ENCODE measurements at regions not wholly inside any gene's neighbourhood (a gene's known extent, or its start where the extent isn't known, plus 50 kb on each side); places are given as distances from the start of the nearest gene placed in this dataset.

GRCh38 chr1:217181176-217181746 lies 449.6 kb downstream of the GPATCH2 start:
- 100% methylated on average over 1 of the region's 3 CpGs for WGBS
- 0 out of 2 replicates have a peak, but pooled peaks cover under 1% of the 10 kb centered on the region for H3K9me3 ChIP-seq (ENCODE audit: insufficient read depth, low read depth, low read length)
- no peaks in the 10 kb centered on the region for H3K4me1 ChIP-seq (ENCODE audit: insufficient read depth, low read length)
- no peaks in the 10 kb centered on the region for H3K27me3 ChIP-seq (ENCODE audit: insufficient read depth, low read length)
- H3K36me3 ChIP-seq (ENCODE audit: insufficient read depth, low read length) = no peaks in the 10 kb centered on the region
- no peak overlapping the region for H3K27ac ChIP-seq (ENCODE audit: low read depth, low read length)
- no peak overlapping the region for H3K4me3 ChIP-seq (ENCODE audit: low read length)
- no peak overlapping the region for H3K9ac ChIP-seq (ENCODE audit: low read depth, low read length)

GRCh38 chr1:217180443-217180842 lies 450.4 kb downstream of the GPATCH2 start:
- Histone ChIP-seq H3K4me3 (ENCODE audit: low read length) (no peak overlapping the region), H3K9me3 (ENCODE audit: insufficient read depth, low read depth, low read length) (no peaks in the 10 kb centered on the region), H3K9ac (ENCODE audit: low read depth, low read length) (no peak overlapping the region), H3K27ac (ENCODE audit: low read depth, low read length) (no peak overlapping the region), H3K36me3 (ENCODE audit: insufficient read depth, low read length) (no peaks in the 10 kb centered on the region), H3K27me3 (ENCODE audit: insufficient read depth, low read length) (no peaks in the 10 kb centered on the region), H3K4me1 (ENCODE audit: insufficient read depth, low read length) (no peaks in the 10 kb centered on the region)
- 94% methylated on average over 4 of the region's 4 CpGs for WGBS

GRCh38 chr1:217164403-217164802 lies 441.2 kb upstream of the ESRRG start:
- 89% methylated on average over 3 of the region's 4 CpGs for WGBS
- no peak overlapping the region for H3K9ac ChIP-seq (ENCODE audit: low read depth, low read length)
- no peak overlapping the region for H3K4me3 ChIP-seq (ENCODE audit: low read length)
- H3K36me3 ChIP-seq (ENCODE audit: insufficient read depth, low read length) = no peaks in the 10 kb centered on the region
- H3K9me3 ChIP-seq (ENCODE audit: insufficient read depth, low read depth, low read length) = no peaks in the 10 kb centered on the region
- no peaks in the 10 kb centered on the region for H3K4me1 ChIP-seq (ENCODE audit: insufficient read depth, low read length)
- H3K27me3 ChIP-seq (ENCODE audit: insufficient read depth, low read length) = no peaks in the 10 kb centered on the region
- H3K27ac ChIP-seq (ENCODE audit: low read depth, low read length) = no peak overlapping the region

GRCh38 chr1:217153361-217153760 lies 430.1 kb upstream of the ESRRG start:
- H3K9me3 ChIP-seq (ENCODE audit: insufficient read depth, low read depth, low read length) = peaks cover 8% of the 10 kb centered on the region
- WGBS = 91% methylated on average over 4 of the region's 4 CpGs
- H3K4me1 ChIP-seq (ENCODE audit: insufficient read depth, low read length) = no peaks in the 10 kb centered on the region
- H3K27ac ChIP-seq (ENCODE audit: low read depth, low read length) = no peak overlapping the region
- no peaks in the 10 kb centered on the region for H3K27me3 ChIP-seq (ENCODE audit: insufficient read depth, low read length)
- no peak overlapping the region for H3K9ac ChIP-seq (ENCODE audit: low read depth, low read length)
- no peak overlapping the region for H3K4me3 ChIP-seq (ENCODE audit: low read length)
- no peaks in the 10 kb centered on the region for H3K36me3 ChIP-seq (ENCODE audit: insufficient read depth, low read length)

GRCh38 chr1:217150366-217150765 lies 427.1 kb upstream of the ESRRG start:
- Histone ChIP-seq H3K27me3 (ENCODE audit: insufficient read depth, low read length) (no peaks in the 10 kb centered on the region), H3K36me3 (ENCODE audit: insufficient read depth, low read length) (no peaks in the 10 kb centered on the region), H3K4me1 (ENCODE audit: insufficient read depth, low read length) (no peaks in the 10 kb centered on the region), H3K9ac (ENCODE audit: low read depth, low read length) (no peak overlapping the region), H3K9me3 (ENCODE audit: insufficient read depth, low read depth, low read length) (peaks cover 13% of the 10 kb centered on the region), H3K4me3 (ENCODE audit: low read length) (no peak overlapping the region), H3K27ac (ENCODE audit: low read depth, low read length) (no peak overlapping the region)

GRCh38 chr1:217149791-217150190 lies 426.6 kb upstream of the ESRRG start:
- Histone ChIP-seq H3K36me3 (ENCODE audit: insufficient read depth, low read length) (no peaks in the 10 kb centered on the region), H3K27ac (ENCODE audit: low read depth, low read length) (no peak overlapping the region), H3K27me3 (ENCODE audit: insufficient read depth, low read length) (no peaks in the 10 kb centered on the region), H3K4me3 (ENCODE audit: low read length) (no peak overlapping the region), H3K9me3 (ENCODE audit: insufficient read depth, low read depth, low read length) (peaks cover 13% of the 10 kb centered on the region), H3K4me1 (ENCODE audit: insufficient read depth, low read length) (no peaks in the 10 kb centered on the region), H3K9ac (ENCODE audit: low read depth, low read length) (no peak overlapping the region)
- WGBS = 96% methylated on average over 1 of the region's 2 CpGs

GRCh38 chr1:217141711-217142110 lies 418.5 kb upstream of the ESRRG start:
- Histone ChIP-seq H3K27me3 (ENCODE audit: insufficient read depth, low read length) (peaks cover 64% of the 10 kb centered on the region), H3K9me3 (ENCODE audit: insufficient read depth, low read depth, low read length) (no peaks in the 10 kb centered on the region), H3K4me3 (ENCODE audit: low read length) (no peak overlapping the region), H3K27ac (ENCODE audit: low read depth, low read length) (no peak overlapping the region), H3K9ac (ENCODE audit: low read depth, low read length) (no peak overlapping the region), H3K4me1 (ENCODE audit: insufficient read depth, low read length) (peaks cover 31% of the 10 kb centered on the region), H3K36me3 (ENCODE audit: insufficient read depth, low read length) (no peaks in the 10 kb centered on the region)
- 79% methylated on average over 1 of the region's 2 CpGs for WGBS

GRCh38 chr1:217140041-217140901 lies 417.0 kb upstream of the ESRRG start:
- H3K27me3 ChIP-seq (ENCODE audit: insufficient read depth, low read length) = peaks cover 78% of the 10 kb centered on the region
- WGBS = 2% methylated on average over 29 of the region's 30 CpGs
- no peaks in the 10 kb centered on the region for H3K9me3 ChIP-seq (ENCODE audit: insufficient read depth, low read depth, low read length)
- peak overlapping the region; percentile 51 for H3K4me3 ChIP-seq (ENCODE audit: low read length)
- H3K9ac ChIP-seq (ENCODE audit: low read depth, low read length) = peak overlapping the region; percentile 36; the same call in 1 of the 2 replicates
- peaks cover 31% of the 10 kb centered on the region for H3K4me1 ChIP-seq (ENCODE audit: insufficient read depth, low read length)
- H3K27ac ChIP-seq (ENCODE audit: low read depth, low read length) = no peak overlapping the region
- H3K36me3 ChIP-seq (ENCODE audit: insufficient read depth, low read length) = no peaks in the 10 kb centered on the region

GRCh38 chr1:217139513-217139912 lies 416.3 kb upstream of the ESRRG start:
- Histone ChIP-seq H3K4me3 (ENCODE audit: low read length) (peak overlapping the region; percentile 51), H3K9ac (ENCODE audit: low read depth, low read length) (no peak overlapping the region), H3K27ac (ENCODE audit: low read depth, low read length) (no peak overlapping the region), H3K9me3 (ENCODE audit: insufficient read depth, low read depth, low read length) (no peaks in the 10 kb centered on the region), H3K27me3 (ENCODE audit: insufficient read depth, low read length) (peaks cover 86% of the 10 kb centered on the region), H3K36me3 (ENCODE audit: insufficient read depth, low read length) (no peaks in the 10 kb centered on the region), H3K4me1 (ENCODE audit: insufficient read depth, low read length) (peaks cover 31% of the 10 kb centered on the region)
- WGBS = 2% methylated on average over 25 of the region's 29 CpGs

- Histone ChIP-seq H3K36me3 (ENCODE audit: insufficient read depth, low read length) (no peaks in the 10 kb centered on the region), H3K9ac (ENCODE audit: low read depth, low read length) (no peak overlapping the region), H3K4me1 (ENCODE audit: insufficient read depth, low read length) (peaks cover 31% of the 10 kb centered on the region), H3K27me3 (ENCODE audit: insufficient read depth, low read length) (peaks cover 92% of the 10 kb centered on the region), H3K27ac (ENCODE audit: low read depth, low read length) (no peak overlapping the region), H3K4me3 (ENCODE audit: low read length) (peak overlapping the region; percentile 51), H3K9me3 (ENCODE audit: insufficient read depth, low read depth, low read length) (no peaks in the 10 kb centered on the region)
- 5% methylated on average over 11 of the region's 12 CpGs for WGBS
Measured at GRCh38 chr1:217138799-217139466, 415.7 kb upstream of the ESRRG start.

GRCh38 chr1:217138173-217138765 lies 415.0 kb upstream of the ESRRG start:
- H3K27me3 ChIP-seq (ENCODE audit: insufficient read depth, low read length) = peaks cover 98% of the 10 kb centered on the region
- H3K36me3 ChIP-seq (ENCODE audit: insufficient read depth, low read length) = no peaks in the 10 kb centered on the region
- 2% methylated on average over 29 of the region's 29 CpGs for WGBS
- H3K4me1 ChIP-seq (ENCODE audit: insufficient read depth, low read length) = peaks cover 37% of the 10 kb centered on the region
- no peak overlapping the region for H3K9ac ChIP-seq (ENCODE audit: low read depth, low read length)
- no peak overlapping the region for H3K27ac ChIP-seq (ENCODE audit: low read depth, low read length)
- peak overlapping the region; percentile 35 for H3K4me3 ChIP-seq (ENCODE audit: low read length)
- no peaks in the 10 kb centered on the region for H3K9me3 ChIP-seq (ENCODE audit: insufficient read depth, low read depth, low read length)
